ENCODE measurements at regions not wholly inside any gene's neighbourhood (a gene's known extent, or its start where the extent isn't known, plus 50 kb on each side); places are given as distances from the start of the nearest gene placed in this dataset.

GRCh38 chr1:71296551-71297134 lies 215.8 kb upstream of the ZRANB2 start:
- TF ChIP-seq CTCF (conservative IDR thresholded peaks at IDR 0.05 in 1 of 2, IDR thresholded peaks at IDR 0.05 in 1 of 2; ENCODE audit: extremely low read depth in 1 of 2, insufficient read depth in 1 of 2, low read depth in 1 of 2, low read length in 2 of 2) (no peak), EZH2 (IDR thresholded peaks at IDR 0.05; ENCODE audit: borderline replicate concordance, low read length) (no peak)

All from mammary epithelial cell (primary cell).